Ishikawa (cell line): ENCODE measurements at regions not wholly inside any gene's neighbourhood (a gene's known extent, or its start where the extent isn't known, plus 50 kb on each side); places are given as distances from the start of the nearest gene placed in this dataset.

Experiments used
- CEBPB ChIP-seq: IDR thresholded peaks from 2 replicates; pipeline ENCODE4 v1.6.1; 2012
- CREB1 ChIP-seq: IDR thresholded peaks from 2 replicates; pipeline ENCODE4 v1.6.1; 2012; ENCODE audit warnings: low read depth
- EGR1 ChIP-seq: IDR thresholded peaks from 2 replicates; pipeline ENCODE4 v1.6.1; 2012
- EP300 ChIP-seq: IDR thresholded peaks from 2 replicates; pipeline ENCODE4 v1.6.1; 2012; ENCODE audit warnings: borderline replicate concordance
- FOXM1 ChIP-seq: IDR thresholded peaks from 2 replicates; pipeline ENCODE4 v1.6.1; 2012; ENCODE audit warnings: low read depth, borderline replicate concordance
- NFIC ChIP-seq: IDR thresholded peaks from 2 replicates; pipeline ENCODE4 v1.6.1; 2012
- RAD21 ChIP-seq: IDR thresholded peaks from 2 replicates; pipeline ENCODE4 v1.6.1; 2012; ENCODE audit warnings: low read depth
- TAF1 ChIP-seq: IDR thresholded peaks from 2 replicates; pipeline ENCODE4 v1.6.1; 2012; ENCODE audit warnings: low read depth, mild to moderate bottlenecking
- TCF12 ChIP-seq: IDR thresholded peaks from 2 replicates; pipeline ENCODE4 v1.6.1; 2012; ENCODE audit warnings: low read depth
- TEAD4 ChIP-seq: IDR thresholded peaks from 2 replicates; pipeline ENCODE4 v1.6.1; 2012
- YY1 ChIP-seq: IDR thresholded peaks from 2 replicates; pipeline ENCODE4 v1.6.1; 2012; ENCODE audit warnings: low read depth
- ZBTB7A ChIP-seq: IDR thresholded peaks from 2 replicates; pipeline ENCODE4 v1.6.1; 2012; ENCODE audit warnings: low read depth
- TF ChIP-seq, protein P1 (sequence below): IDR thresholded peaks from 2 replicates; pipeline ENCODE4 v1.6.1; 2012; ENCODE audit warnings: low read depth, mild to moderate bottlenecking
- TF ChIP-seq, protein P2 (sequence below): IDR thresholded peaks from 2 replicates; pipeline ENCODE4 v1.6.1; 2012
- TF ChIP-seq, protein P3 (sequence below): IDR thresholded peaks from 2 replicates; pipeline ENCODE4 v1.6.1; 2012

DNA sequence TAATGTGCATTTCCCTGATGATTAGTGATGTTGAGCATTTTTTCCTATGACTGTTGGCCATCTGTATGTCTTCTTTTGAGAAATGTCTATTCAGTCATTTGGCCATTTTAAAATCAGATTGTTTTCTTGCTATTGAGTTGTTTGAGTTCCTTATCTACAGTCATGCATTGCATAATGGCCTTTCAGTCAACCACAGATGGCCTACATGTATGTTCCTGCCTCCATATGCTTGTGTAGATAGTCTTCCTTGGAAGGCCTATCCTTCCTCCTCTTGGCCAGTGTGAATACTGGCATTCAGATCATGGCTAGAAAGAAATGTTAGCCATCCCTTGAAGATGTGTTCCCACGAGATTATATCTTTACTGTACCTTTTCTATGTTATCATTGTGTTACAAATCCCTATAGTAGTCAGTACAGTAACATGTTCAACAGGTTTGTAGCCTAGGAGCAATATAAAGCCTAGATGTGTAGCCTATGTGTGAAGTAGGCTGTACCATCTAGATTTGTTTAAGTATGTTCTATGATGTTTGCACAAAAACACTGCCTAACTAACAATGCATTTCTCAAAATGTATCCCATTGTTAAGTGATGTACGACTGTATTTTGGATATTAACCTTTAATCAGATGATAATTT is 65.6 kb upstream of the CD302 start:
- TF ChIP-seq FOXM1 (no peak), EGR1 (no peak), ZBTB7A (no peak), TAF1 (no peak), YY1 (no peak), RAD21 (no peak), CREB1 (no peak), CEBPB (no peak), EP300 (no peak), NFIC (no peak), TCF12 (no peak)
- TF ChIP-seq, protein P1, sequence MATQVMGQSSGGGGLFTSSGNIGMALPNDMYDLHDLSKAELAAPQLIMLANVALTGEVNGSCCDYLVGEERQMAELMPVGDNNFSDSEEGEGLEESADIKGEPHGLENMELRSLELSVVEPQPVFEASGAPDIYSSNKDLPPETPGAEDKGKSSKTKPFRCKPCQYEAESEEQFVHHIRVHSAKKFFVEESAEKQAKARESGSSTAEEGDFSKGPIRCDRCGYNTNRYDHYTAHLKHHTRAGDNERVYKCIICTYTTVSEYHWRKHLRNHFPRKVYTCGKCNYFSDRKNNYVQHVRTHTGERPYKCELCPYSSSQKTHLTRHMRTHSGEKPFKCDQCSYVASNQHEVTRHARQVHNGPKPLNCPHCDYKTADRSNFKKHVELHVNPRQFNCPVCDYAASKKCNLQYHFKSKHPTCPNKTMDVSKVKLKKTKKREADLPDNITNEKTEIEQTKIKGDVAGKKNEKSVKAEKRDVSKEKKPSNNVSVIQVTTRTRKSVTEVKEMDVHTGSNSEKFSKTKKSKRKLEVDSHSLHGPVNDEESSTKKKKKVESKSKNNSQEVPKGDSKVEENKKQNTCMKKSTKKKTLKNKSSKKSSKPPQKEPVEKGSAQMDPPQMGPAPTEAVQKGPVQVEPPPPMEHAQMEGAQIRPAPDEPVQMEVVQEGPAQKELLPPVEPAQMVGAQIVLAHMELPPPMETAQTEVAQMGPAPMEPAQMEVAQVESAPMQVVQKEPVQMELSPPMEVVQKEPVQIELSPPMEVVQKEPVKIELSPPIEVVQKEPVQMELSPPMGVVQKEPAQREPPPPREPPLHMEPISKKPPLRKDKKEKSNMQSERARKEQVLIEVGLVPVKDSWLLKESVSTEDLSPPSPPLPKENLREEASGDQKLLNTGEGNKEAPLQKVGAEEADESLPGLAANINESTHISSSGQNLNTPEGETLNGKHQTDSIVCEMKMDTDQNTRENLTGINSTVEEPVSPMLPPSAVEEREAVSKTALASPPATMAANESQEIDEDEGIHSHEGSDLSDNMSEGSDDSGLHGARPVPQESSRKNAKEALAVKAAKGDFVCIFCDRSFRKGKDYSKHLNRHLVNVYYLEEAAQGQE, result no peak
- TF ChIP-seq, protein P2, sequence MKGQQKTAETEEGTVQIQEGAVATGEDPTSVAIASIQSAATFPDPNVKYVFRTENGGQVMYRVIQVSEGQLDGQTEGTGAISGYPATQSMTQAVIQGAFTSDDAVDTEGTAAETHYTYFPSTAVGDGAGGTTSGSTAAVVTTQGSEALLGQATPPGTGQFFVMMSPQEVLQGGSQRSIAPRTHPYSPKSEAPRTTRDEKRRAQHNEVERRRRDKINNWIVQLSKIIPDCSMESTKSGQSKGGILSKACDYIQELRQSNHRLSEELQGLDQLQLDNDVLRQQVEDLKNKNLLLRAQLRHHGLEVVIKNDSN, result no peak
- TF ChIP-seq, protein P3, sequence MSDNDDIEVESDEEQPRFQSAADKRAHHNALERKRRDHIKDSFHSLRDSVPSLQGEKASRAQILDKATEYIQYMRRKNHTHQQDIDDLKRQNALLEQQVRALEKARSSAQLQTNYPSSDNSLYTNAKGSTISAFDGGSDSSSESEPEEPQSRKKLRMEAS, result no peak

DNA sequence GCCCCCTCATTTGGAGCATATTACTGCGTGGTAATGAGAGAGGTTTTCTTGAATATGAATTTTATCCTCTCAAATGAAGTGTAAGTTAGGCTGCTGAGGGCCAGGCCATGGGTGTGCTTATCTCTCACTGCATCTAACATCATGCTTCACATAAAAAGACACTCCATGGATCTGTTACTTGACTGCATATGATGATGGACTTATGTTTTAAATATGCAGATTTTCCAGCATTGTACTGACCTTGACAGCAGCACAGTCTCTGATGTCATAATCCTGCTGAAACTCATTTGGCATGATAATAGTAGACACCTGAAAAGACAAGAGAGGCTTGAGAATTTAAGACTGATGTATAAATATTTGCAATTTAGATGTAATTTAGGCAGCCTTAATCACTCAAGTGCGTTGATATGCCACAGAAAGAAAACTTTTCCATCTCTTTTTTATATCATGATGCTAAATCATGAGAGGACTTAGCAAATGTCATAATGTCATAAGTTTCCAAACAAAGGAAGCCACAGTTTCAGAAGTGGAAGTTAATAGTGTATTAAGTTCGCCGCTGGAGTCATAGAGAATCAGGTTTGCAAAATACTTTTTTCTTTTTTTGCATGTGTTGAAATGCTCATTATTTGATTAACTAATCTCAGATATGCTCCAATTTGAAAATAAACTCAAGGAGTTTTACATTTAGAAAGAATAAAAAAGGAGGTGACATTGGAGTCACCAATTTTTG is 62.7 kb upstream of the CD302 start:
- TF ChIP-seq, protein P3, result no peak
- TF ChIP-seq FOXM1 (no peak), TAF1 (no peak), TEAD4 (no peak), YY1 (no peak), CREB1 (no peak), ZBTB7A (no peak), NFIC (no peak), RAD21 (no peak), EP300 (no peak)
- TF ChIP-seq, protein P1, result no peak
- TF ChIP-seq, protein P2, result no peak

DNA sequence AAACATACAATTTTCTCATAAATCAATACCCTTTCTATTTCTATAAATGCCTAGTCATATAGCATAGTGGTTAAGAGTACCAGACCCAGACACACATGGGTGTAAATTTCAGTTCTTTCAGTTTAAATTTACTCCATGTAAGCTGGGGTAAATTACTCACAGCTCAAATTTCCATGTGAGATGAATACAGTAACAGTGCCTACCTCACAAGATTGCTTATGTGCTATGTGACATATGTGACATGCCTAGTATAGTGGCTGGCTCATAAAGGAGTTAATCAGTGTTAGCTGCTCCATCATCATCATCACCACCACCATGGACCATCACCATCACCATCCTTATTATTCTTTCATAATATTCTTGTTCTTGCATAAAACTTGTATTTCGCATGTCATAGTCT is 61.6 kb upstream of the CD302 start:
- TF ChIP-seq CREB1, result no peak
- TF ChIP-seq EGR1, result no peak
- TF ChIP-seq, protein P1, result no peak
- TF ChIP-seq FOXM1, result no peak
- no peak for TF ChIP-seq EP300
- TF ChIP-seq, protein P2, result no peak
- no peak for TF ChIP-seq NFIC
- no peak for TF ChIP-seq TAF1
- TF ChIP-seq, protein P3, result no peak
